MM.1S (cell line): ENCODE measurements at regions not wholly inside any gene's neighbourhood (a gene's known extent, or its start where the extent isn't known, plus 50 kb on each side); places are given as distances from the start of the nearest gene placed in this dataset.

Experiments
- CTCF ChIP-seq: fragments of 300-600 bp; sonication (generic); IDR thresholded peaks from 2 replicates; pipeline ENCODE4 v1.5.1; 2016; ENCODE audit warnings: antibody characterized with exemption, low read length, mixed read lengths
- EZH2 ChIP-seq: fragments of 300-600 bp; sonication (generic); optimal IDR thresholded peaks from 2 replicates; pipeline ENCODE3; 2017; ENCODE audit warnings: low read depth, mild to moderate bottlenecking, antibody characterized with exemption, low read length, mixed read lengths

- TF ChIP-seq CTCF, result no peak
- TF ChIP-seq EZH2, result no peak
These were observed 214.1 kb downstream of the NUAK1 start for GRCh38 chr12:105924526-105925208.
